ENCODE measurements at regions not wholly inside any gene's neighbourhood (a gene's known extent, or its start where the extent isn't known, plus 50 kb on each side); places are given as distances from the start of the nearest gene placed in this dataset.

DNA sequence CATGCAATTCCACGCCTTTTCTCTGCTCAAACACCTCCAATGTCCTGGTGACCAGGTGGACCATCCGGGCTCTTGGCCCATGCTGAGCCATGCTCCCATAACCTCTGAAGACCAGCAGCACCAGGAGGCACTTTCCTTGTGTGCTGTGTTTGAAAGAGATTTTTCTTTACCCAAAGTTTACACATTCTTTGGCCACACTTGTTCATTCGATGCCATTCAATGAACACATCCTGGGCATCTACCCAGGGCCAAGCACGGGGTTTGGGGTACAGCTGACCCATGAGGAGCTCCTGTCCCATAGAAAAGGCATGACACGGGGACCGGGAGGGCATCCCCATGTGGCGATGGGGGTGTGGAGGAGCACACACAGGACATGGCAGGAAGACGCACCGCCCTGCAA lies 77.1 kb upstream of the IRX1 start:
- no peaks in the 10 kb centered on the region for H3K4me1 ChIP-seq (ENCODE audit: control insufficient read depth in 3 of 3, insufficient read depth in 3 of 3, low read length in 3 of 3)
- no peaks in the 10 kb centered on the region for H3K36me3 ChIP-seq (ENCODE audit: control insufficient read depth in 3 of 3, insufficient read depth in 3 of 3, low read length in 3 of 3)
- no peaks in the 10 kb centered on the region for H3K9me3 ChIP-seq (ENCODE audit: control insufficient read depth in 3 of 3, low read length in 3 of 3)
- H3K27ac ChIP-seq (ENCODE audit: low read depth, low read length) = no peak overlapping the region
- H3K9ac ChIP-seq (ENCODE audit: low read depth in 1 of 3, low read length in 3 of 3) = no peak overlapping the region
- H3K4me3 ChIP-seq (ENCODE audit: low read length in 3 of 3) = no peak overlapping the region
- no peaks in the 10 kb centered on the region for H3K27me3 ChIP-seq (ENCODE audit: control insufficient read depth in 3 of 3, insufficient read depth in 3 of 3, low read length in 3 of 3)

DNA sequence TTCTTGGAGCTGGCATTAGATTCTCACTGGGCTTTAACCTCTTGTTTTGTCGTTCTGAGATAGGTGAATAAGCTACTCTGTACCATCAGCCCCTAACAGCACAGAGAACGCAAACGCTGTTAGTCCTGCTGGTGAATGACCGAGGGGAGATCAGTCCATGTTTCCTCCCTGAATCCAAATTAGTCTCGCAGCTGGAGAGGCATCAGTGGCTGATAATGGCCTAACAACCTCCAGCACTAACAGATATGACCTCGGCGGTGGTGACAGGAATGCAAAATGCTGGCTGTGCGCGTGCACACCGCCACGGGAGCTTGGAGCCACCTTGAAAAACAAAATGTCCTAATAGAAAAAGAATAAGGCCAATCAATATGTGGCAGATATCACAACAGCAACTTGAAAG lies 77.6 kb upstream of the IRX1 start:
- H3K36me3 ChIP-seq (ENCODE audit: control insufficient read depth in 3 of 3, insufficient read depth in 3 of 3, low read length in 3 of 3) = no peaks in the 10 kb centered on the region
- no peak overlapping the region for H3K4me3 ChIP-seq (ENCODE audit: low read length in 3 of 3)
- no peaks in the 10 kb centered on the region for H3K27me3 ChIP-seq (ENCODE audit: control insufficient read depth in 3 of 3, insufficient read depth in 3 of 3, low read length in 3 of 3)
- no peak overlapping the region for H3K9ac ChIP-seq (ENCODE audit: low read depth in 1 of 3, low read length in 3 of 3)
- H3K9me3 ChIP-seq (ENCODE audit: control insufficient read depth in 3 of 3, low read length in 3 of 3) = no peaks in the 10 kb centered on the region
- H3K4me1 ChIP-seq (ENCODE audit: control insufficient read depth in 3 of 3, insufficient read depth in 3 of 3, low read length in 3 of 3) = no peaks in the 10 kb centered on the region
- no peak overlapping the region for H3K27ac ChIP-seq (ENCODE audit: low read depth, low read length)

DNA sequence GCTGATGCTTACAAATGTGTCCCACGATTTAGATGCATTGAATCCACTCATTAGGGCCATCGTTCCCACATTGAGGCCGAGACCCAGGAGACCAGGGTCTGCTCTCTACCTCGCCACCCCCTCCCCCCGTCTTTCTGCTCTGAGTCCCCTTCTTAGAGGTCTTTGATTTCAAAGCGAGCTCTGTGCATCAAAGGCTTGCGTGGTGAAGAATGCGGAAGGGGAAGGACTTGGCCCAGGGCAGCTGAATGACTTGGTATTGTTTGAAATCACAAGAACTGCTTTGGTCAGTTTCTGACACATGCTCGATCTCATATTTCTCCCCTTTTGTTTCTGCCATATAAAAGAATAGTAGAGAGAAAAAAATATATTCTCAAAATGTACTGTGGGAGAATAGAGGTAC lies 78.3 kb upstream of the IRX1 start:
- no peak overlapping the region for H3K9ac ChIP-seq (ENCODE audit: low read depth in 1 of 3, low read length in 3 of 3)
- H3K9me3 ChIP-seq (ENCODE audit: control insufficient read depth in 3 of 3, low read length in 3 of 3) = no peaks in the 10 kb centered on the region
- no peaks in the 10 kb centered on the region for H3K27me3 ChIP-seq (ENCODE audit: control insufficient read depth in 3 of 3, insufficient read depth in 3 of 3, low read length in 3 of 3)
- no peaks in the 10 kb centered on the region for H3K4me1 ChIP-seq (ENCODE audit: control insufficient read depth in 3 of 3, insufficient read depth in 3 of 3, low read length in 3 of 3)
- H3K36me3 ChIP-seq (ENCODE audit: control insufficient read depth in 3 of 3, insufficient read depth in 3 of 3, low read length in 3 of 3) = no peaks in the 10 kb centered on the region
- H3K27ac ChIP-seq (ENCODE audit: low read depth, low read length) = no peak overlapping the region
- H3K4me3 ChIP-seq (ENCODE audit: low read length in 3 of 3) = no peak overlapping the region

DNA sequence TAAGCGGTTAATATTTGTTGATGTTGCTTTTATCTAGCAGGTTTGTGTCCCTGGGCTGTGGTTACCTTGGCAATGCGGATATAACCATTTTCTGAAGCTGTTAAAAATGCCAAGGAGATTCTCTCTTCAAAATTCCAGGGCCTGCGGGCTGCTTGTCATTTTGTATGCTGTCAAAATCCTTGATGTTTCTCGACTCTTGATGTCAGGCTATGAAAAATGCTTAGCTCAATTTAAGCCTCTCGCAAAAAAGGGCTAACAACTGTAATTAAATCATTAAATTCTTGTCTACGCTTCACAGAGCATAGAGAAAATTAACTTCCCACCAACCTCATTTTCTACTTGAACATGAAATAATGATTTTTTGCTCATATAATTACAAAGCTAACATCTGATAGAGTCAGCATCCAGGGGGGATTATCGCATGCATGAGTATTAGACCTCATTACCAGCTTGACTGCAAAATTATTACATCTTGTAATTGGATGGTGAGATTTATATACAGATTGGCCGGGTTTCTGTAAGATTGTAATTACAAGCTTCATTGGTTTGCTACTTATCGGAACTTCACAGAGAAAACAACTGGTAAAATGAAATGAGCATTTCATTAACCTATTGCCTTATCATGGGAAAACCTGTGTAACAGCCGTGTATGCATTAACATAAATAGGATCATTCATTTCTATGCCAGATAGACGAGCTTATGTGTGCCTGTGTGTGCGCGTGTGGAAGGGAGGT lies 83.1 kb upstream of the IRX1 start:
- H3K27me3 ChIP-seq (ENCODE audit: control insufficient read depth in 3 of 3, insufficient read depth in 3 of 3, low read length in 3 of 3) = peaks cover 0 to 3% (median 0%) of the 10 kb centered on the region in 3 donors
- H3K9me3 ChIP-seq (ENCODE audit: control insufficient read depth in 3 of 3, low read length in 3 of 3) = peaks cover 0 to 2% (median 0%) of the 10 kb centered on the region in 3 donors
- no peaks in the 10 kb centered on the region for H3K36me3 ChIP-seq (ENCODE audit: control insufficient read depth in 3 of 3, insufficient read depth in 3 of 3, low read length in 3 of 3)
- no peaks in the 10 kb centered on the region for H3K4me1 ChIP-seq (ENCODE audit: control insufficient read depth in 3 of 3, insufficient read depth in 3 of 3, low read length in 3 of 3)
- H3K27ac ChIP-seq (ENCODE audit: low read depth, low read length) = no peak overlapping the region
- no peak overlapping the region for H3K4me3 ChIP-seq (ENCODE audit: low read length in 3 of 3)
- no peak overlapping the region for H3K9ac ChIP-seq (ENCODE audit: low read depth in 1 of 3, low read length in 3 of 3)

DNA sequence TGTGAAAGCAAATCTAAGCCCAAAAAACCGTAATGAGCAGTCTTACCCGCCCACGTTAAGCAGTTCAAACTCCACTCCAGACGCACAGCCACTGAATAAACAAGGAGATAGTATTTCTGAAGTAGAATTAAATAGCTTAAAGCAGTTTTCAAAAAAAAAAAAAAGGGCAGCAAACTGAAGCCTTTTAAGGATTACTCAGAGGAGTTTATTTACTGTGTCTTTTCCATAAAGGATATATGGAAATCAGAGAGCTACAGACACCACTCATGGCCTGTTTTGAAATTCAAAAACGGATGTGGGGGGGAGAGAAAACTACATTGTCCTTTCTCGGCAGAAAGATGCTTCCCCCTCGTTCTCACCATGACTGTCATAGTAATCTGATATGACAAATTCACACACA lies 83.7 kb upstream of the IRX1 start:
- peaks cover 0 to 2% (median 0%) of the 10 kb centered on the region in 3 donors for H3K9me3 ChIP-seq (ENCODE audit: control insufficient read depth in 3 of 3, low read length in 3 of 3)
- no peak overlapping the region for H3K27ac ChIP-seq (ENCODE audit: low read depth, low read length)
- no peaks in the 10 kb centered on the region for H3K4me1 ChIP-seq (ENCODE audit: control insufficient read depth in 3 of 3, insufficient read depth in 3 of 3, low read length in 3 of 3)
- H3K4me3 ChIP-seq (ENCODE audit: low read length in 3 of 3) = no peak overlapping the region
- no peak overlapping the region for H3K9ac ChIP-seq (ENCODE audit: low read depth in 1 of 3, low read length in 3 of 3)
- no peaks in the 10 kb centered on the region for H3K36me3 ChIP-seq (ENCODE audit: control insufficient read depth in 3 of 3, insufficient read depth in 3 of 3, low read length in 3 of 3)
- peaks cover 0 to 3% (median 0%) of the 10 kb centered on the region in 3 donors for H3K27me3 ChIP-seq (ENCODE audit: control insufficient read depth in 3 of 3, insufficient read depth in 3 of 3, low read length in 3 of 3)

DNA sequence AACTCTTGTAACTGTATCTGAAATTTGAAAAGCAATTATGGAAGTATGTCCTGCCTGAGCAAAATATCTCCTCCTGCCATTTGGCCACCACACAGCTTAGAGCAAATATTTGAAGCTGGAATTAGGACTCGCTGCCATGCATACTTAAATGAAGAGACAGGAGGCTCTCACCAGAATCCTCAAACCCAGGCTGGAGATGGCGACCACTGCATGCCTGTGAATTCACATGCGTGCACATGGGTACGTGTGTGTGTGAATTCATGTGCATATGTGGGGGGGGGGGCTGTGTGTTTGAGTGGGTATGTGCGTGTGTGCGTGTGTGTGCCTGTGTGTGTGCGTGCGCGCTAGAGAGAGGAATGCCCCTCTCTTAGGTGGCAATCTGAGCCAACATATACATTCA lies 84.1 kb upstream of the IRX1 start:
- Histone ChIP-seq H3K27ac (ENCODE audit: low read depth, low read length) (no peak overlapping the region), H3K4me1 (ENCODE audit: control insufficient read depth in 3 of 3, insufficient read depth in 3 of 3, low read length in 3 of 3) (no peaks in the 10 kb centered on the region), H3K27me3 (ENCODE audit: control insufficient read depth in 3 of 3, insufficient read depth in 3 of 3, low read length in 3 of 3) (peaks cover 0 to 3% (median 0%) of the 10 kb centered on the region in 3 donors), H3K9ac (ENCODE audit: low read depth in 1 of 3, low read length in 3 of 3) (no peak overlapping the region), H3K9me3 (ENCODE audit: control insufficient read depth in 3 of 3, low read length in 3 of 3) (peaks cover 0 to 2% (median 0%) of the 10 kb centered on the region in 3 donors), H3K4me3 (ENCODE audit: low read length in 3 of 3) (no peak overlapping the region), H3K36me3 (ENCODE audit: control insufficient read depth in 3 of 3, insufficient read depth in 3 of 3, low read length in 3 of 3) (no peaks in the 10 kb centered on the region)

DNA sequence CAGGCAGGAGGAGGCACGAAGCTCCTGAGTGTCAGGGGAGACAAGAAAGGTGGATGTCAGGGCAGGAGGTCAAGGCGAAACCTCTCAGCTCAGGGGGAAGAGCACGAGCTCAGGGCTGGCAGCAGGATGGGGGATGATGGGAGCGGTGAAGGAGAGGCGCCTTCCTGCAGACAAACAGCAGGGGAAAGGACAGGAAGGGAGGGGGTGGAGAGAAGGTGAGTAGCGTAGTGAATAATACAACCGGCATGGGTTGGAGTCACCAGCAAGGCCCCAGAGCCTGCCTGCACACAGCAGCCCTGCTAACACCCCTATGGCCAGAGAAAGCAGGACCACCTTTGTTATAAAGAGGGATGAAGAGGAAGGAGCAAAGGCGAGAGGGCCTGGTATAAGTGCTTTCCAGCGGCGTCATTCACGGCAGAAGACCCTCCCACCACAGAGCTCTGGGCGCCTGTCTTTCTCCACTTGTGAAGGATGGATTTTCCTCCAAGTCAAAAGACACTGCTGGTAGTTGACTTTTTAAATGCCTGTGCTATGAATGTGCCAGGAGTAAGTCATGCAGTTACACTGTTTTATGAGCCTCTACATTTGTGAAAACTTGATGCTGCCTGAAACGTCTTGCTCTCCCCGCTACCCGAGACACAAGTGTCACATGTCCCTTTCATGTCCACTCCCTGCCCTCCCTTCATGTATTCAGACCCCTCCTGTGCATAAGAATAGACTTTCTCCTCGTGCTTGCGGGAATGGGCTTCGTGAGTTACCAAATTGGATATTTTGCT lies 84.8 kb upstream of the IRX1 start:
- Histone ChIP-seq H3K4me1 (ENCODE audit: control insufficient read depth in 3 of 3, insufficient read depth in 3 of 3, low read length in 3 of 3) (no peaks in the 10 kb centered on the region), H3K27me3 (ENCODE audit: control insufficient read depth in 3 of 3, insufficient read depth in 3 of 3, low read length in 3 of 3) (peaks cover 0 to 3% (median 0%) of the 10 kb centered on the region in 3 donors), H3K36me3 (ENCODE audit: control insufficient read depth in 3 of 3, insufficient read depth in 3 of 3, low read length in 3 of 3) (no peaks in the 10 kb centered on the region)

DNA sequence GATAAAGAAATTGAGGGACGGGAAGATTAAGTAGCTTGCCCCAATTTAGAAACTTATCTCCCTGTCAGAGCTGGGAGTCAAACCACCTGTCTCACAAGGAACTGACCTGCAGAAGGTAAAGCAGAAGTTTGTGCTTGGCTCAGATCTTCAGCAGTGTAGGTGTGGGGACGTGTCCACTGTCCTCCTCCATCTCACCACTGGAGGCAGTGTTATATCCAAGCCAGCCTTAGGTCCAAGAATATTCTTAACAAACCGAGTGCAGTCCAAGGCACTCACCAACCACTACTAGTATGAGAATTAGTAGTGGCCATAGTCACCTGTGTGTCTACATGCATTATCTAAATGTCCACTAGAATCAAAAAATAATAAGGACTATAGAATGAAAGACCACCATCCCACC lies 86.3 kb upstream of the IRX1 start:
- Histone ChIP-seq H3K9me3 (ENCODE audit: control insufficient read depth in 3 of 3, low read length in 3 of 3) (peaks cover 0 to 2% (median 0%) of the 10 kb centered on the region in 3 donors), H3K27ac (ENCODE audit: low read depth, low read length) (no peak overlapping the region)

More for the DNA sequence above, 84.8 kb upstream of the IRX1 start:
- Histone ChIP-seq H3K27ac (ENCODE audit: low read depth, low read length) (no peak overlapping the region), H3K4me3 (ENCODE audit: low read length in 3 of 3) (no peak overlapping the region), H3K9ac (ENCODE audit: low read depth in 1 of 3, low read length in 3 of 3) (no peak overlapping the region), H3K9me3 (ENCODE audit: control insufficient read depth in 3 of 3, low read length in 3 of 3) (peaks cover 0 to 2% (median 0%) of the 10 kb centered on the region in 3 donors)

DNA sequence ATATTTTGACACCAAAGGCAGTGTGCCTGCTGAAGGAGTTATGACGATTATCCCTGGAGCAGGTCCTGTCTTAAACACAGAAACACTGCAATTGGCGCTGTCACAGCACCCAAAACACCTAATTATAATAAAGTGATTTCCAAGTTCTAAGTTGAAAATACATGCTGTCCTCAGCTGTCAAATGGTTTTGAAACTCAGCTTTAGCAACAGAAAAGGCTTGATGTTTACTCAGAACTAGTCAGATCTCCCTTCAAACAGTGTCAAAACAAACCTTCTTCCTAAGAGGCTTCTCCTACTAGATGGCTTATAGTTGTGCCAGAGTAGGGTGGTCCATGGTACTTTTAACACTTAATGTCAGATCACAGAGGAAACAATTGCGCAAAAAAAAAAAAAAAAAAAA lies 87.2 kb upstream of the IRX1 start:
- Histone ChIP-seq H3K36me3 (ENCODE audit: control insufficient read depth in 3 of 3, insufficient read depth in 3 of 3, low read length in 3 of 3) (no peaks in the 10 kb centered on the region), H3K9me3 (ENCODE audit: control insufficient read depth in 3 of 3, low read length in 3 of 3) (peaks cover 0 to 2% (median 0%) of the 10 kb centered on the region in 3 donors), H3K27ac (ENCODE audit: low read depth, low read length) (no peak overlapping the region), H3K4me1 (ENCODE audit: control insufficient read depth in 3 of 3, insufficient read depth in 3 of 3, low read length in 3 of 3) (no peaks in the 10 kb centered on the region), H3K9ac (ENCODE audit: low read depth in 1 of 3, low read length in 3 of 3) (no peak overlapping the region), H3K27me3 (ENCODE audit: control insufficient read depth in 3 of 3, insufficient read depth in 3 of 3, low read length in 3 of 3) (peaks cover 0 to 3% (median 0%) of the 10 kb centered on the region in 3 donors), H3K4me3 (ENCODE audit: low read length in 3 of 3) (no peak overlapping the region)

More for the DNA sequence above, 86.3 kb upstream of the IRX1 start:
- Histone ChIP-seq H3K4me1 (ENCODE audit: control insufficient read depth in 3 of 3, insufficient read depth in 3 of 3, low read length in 3 of 3) (no peaks in the 10 kb centered on the region), H3K27me3 (ENCODE audit: control insufficient read depth in 3 of 3, insufficient read depth in 3 of 3, low read length in 3 of 3) (peaks cover 0 to 3% (median 0%) of the 10 kb centered on the region in 3 donors), H3K4me3 (ENCODE audit: low read length in 3 of 3) (no peak overlapping the region), H3K9ac (ENCODE audit: low read depth in 1 of 3, low read length in 3 of 3) (no peak overlapping the region), H3K36me3 (ENCODE audit: control insufficient read depth in 3 of 3, insufficient read depth in 3 of 3, low read length in 3 of 3) (no peaks in the 10 kb centered on the region)

DNA sequence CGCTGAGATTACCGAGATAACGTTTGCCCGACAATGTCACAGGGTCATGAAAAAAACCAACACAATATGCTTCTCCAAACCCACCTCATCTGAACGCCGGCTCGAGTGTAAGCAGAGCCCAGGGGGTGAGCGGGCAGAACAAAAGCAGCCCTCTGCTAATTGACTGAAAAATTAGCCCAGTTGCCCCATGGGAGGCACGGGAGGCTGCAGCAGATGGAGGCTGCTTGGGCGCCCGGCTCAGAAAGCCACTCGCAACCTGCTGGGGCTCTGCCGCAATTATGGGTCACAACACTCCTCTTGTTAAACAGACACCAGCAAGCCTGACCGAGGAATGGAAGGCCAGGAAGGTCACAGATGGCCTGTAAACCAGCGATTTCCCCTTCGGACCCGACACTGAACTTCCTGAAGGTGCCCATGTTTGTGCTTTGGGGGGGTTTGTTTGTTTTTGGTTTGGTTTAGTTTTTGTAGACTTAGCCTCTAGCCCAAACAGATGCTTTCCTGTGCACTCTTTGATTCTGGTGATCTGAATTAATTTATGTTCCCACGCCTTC lies 104.6 kb upstream of the IRX1 start:
- H3K27me3 ChIP-seq (ENCODE audit: control insufficient read depth in 3 of 3, insufficient read depth in 3 of 3, low read length in 3 of 3) = peaks cover 0 to 29% (median 17%) of the 10 kb centered on the region in 3 donors
- no peak overlapping the region for H3K4me3 ChIP-seq (ENCODE audit: low read length in 3 of 3)
- no peaks in the 10 kb centered on the region for H3K4me1 ChIP-seq (ENCODE audit: control insufficient read depth in 3 of 3, insufficient read depth in 3 of 3, low read length in 3 of 3)
- no peaks in the 10 kb centered on the region for H3K9me3 ChIP-seq (ENCODE audit: control insufficient read depth in 3 of 3, low read length in 3 of 3)
- H3K9ac ChIP-seq (ENCODE audit: low read depth in 1 of 3, low read length in 3 of 3) = no peak overlapping the region
- H3K27ac ChIP-seq (ENCODE audit: low read depth, low read length) = no peak overlapping the region
- no peaks in the 10 kb centered on the region for H3K36me3 ChIP-seq (ENCODE audit: control insufficient read depth in 3 of 3, insufficient read depth in 3 of 3, low read length in 3 of 3)

All from skeletal muscle tissue (tissue), 3 donors.